ENCODE measurements at regions not wholly inside any gene's neighbourhood (a gene's known extent, or its start where the extent isn't known, plus 50 kb on each side); places are given as distances from the start of the nearest gene placed in this dataset.

- no peak for TF ChIP-seq YY1 (IDR thresholded peaks at IDR 0.05; ENCODE audit: low read depth)
- no peak for TF ChIP-seq MAX (IDR thresholded peaks at IDR 0.05)
- TF ChIP-seq RAD21 (IDR thresholded peaks at IDR 0.05; ENCODE audit: low read depth): no peak
- no peak for TF ChIP-seq EP300 (IDR thresholded peaks at IDR 0.05; ENCODE audit: borderline replicate concordance)
- TF ChIP-seq CREB1 (IDR thresholded peaks at IDR 0.05; ENCODE audit: low read depth): no peak
- TF ChIP-seq TCF12 (IDR thresholded peaks at IDR 0.05; ENCODE audit: low read depth): no peak
- TF ChIP-seq TAF1 (IDR thresholded peaks at IDR 0.05; ENCODE audit: low read depth): no peak
- no peak for TF ChIP-seq EGR1 (IDR thresholded peaks at IDR 0.05)
- no peak for TF ChIP-seq CEBPB (IDR thresholded peaks at IDR 0.05)
- TF ChIP-seq FOXM1 (IDR thresholded peaks at IDR 0.05; ENCODE audit: borderline replicate concordance, low read depth): no peak
Observed at GRCh38 chr5:125451622-125452021, 705.2 kb upstream of the ZNF608 start.
